HCT116 (cell line): ENCODE measurements at regions not wholly inside any gene's neighbourhood (a gene's known extent, or its start where the extent isn't known, plus 50 kb on each side); places are given as distances from the start of the nearest gene placed in this dataset.

Experiments
- ATAC-seq: fragments of 200-7000 bp; cut with Tn5 transposase; 2 replicates; pipeline ENCODE4 v1.9.1; 2020; ENCODE audit warnings: mild to moderate bottlenecking, moderate library complexity
- BruUV-seq: library from RNA; stranded (reverse); fragments of 400-500 nt; replicated peaks from 2 replicates; lab custom pipeline; 2021; lab: Mats Ljungman, UMichigan
- CTCF ChIA-PET: fragments of 300-600 bp; sonication (Branson Sonifier 250); formaldehyde crosslinking; loops from one replicate; lab custom pipeline; 2021; ENCODE audit warnings: antibody characterized with exemption; lab: Charles Lee
- POLR2A ChIA-PET: fragments of 300-600, 350-600 bp; sonication (Branson Sonifier 250); formaldehyde crosslinking; loops from one replicate; lab custom pipeline; 2021; ENCODE audit warnings: antibody characterized with exemption; lab: Charles Lee
- RAD21 ChIA-PET, 2 experiments: fragments of 300-600 bp; sonication (Branson Sonifier 250); formaldehyde crosslinking; loops; one replicate each; lab custom pipeline; 2023; ENCODE audit warnings: low total read pairs in 2 of 2; ENCODE audit not compliant: uncharacterized antibody in 2 of 2, unreplicated experiment in 2 of 2, low non-redundant PET in 1 of 2; lab: Charles Lee
- DNase-seq: peaks from one replicate; pipeline ENCODE4 v3.0.0-alpha.2; 2010; ENCODE audit warnings: low read depth, low spot score
- H2AFZ ChIP-seq: fragments of 200-600 bp; shearing (Covaris generic), sonication (generic); 2 replicates; pipeline ENCODE4 v1.6.1; 2017; ENCODE audit warnings: low read depth, mixed run types, mixed read lengths, antibody characterized with exemption, low read length; ENCODE audit not compliant: poor library complexity, severe bottlenecking
- H3K27ac ChIP-seq: 2 replicates; pipeline ENCODE4 v1.5.1; 2012; ENCODE audit warnings: low read depth, low read length
- H3K27me3 ChIP-seq: fragments of 200-600 bp; sonication (generic); 2 replicates; pipeline ENCODE4 v1.6.1; 2016; ENCODE audit warnings: mixed run types, low read length, mixed read lengths; ENCODE audit not compliant: insufficient read depth
- H3K36me3 ChIP-seq, 2 experiments: fragments of 200-500 bp in 1 of 2; fragments of 200-600 bp in 1 of 2; sonication (Bioruptor generic) in 1 of 2; sonication (generic) in 1 of 2; 2 replicates each; pipeline versions ENCODE4 v1.5.1 to v1.6.1; 2014 to 2016; ENCODE audit warnings: low read length in 2 of 2, inconsistent platforms in 1 of 2, mixed read lengths in 1 of 2, mixed run types in 1 of 2; ENCODE audit not compliant: insufficient read depth in 2 of 2, control insufficient read depth in 1 of 2
- H3K4me1 ChIP-seq, 2 experiments: fragments of 200-600 bp in 1 of 2; sonication (generic) in 1 of 2; 2 replicates each; pipeline versions ENCODE4 v1.5.1 to v1.6.1; 2012 to 2017; ENCODE audit warnings: low read length in 2 of 2, inconsistent platforms in 1 of 2, mild to moderate bottlenecking in 1 of 2, mixed read lengths in 1 of 2, mixed run types in 1 of 2, moderate library complexity in 1 of 2; ENCODE audit not compliant: insufficient read depth in 2 of 2, control insufficient read depth in 1 of 2
- H3K4me2 ChIP-seq: fragments of 200-600 bp; sonication (generic); 2 replicates; pipeline ENCODE4 v1.6.1; 2017; ENCODE audit warnings: mixed run types, low read length, mixed read lengths
- H3K4me3 ChIP-seq, 2 experiments: fragments of 200-600 bp in 1 of 2; sonication (generic) in 1 of 2; replicated peaks in 1 of 2; 2 replicates each; pipeline ENCODE4 v1.5.1; 2011 to 2016; ENCODE audit warnings: low read length in 2 of 2, control low read depth in 1 of 2, low read depth in 1 of 2, mild to moderate bottlenecking in 1 of 2, mixed read lengths in 1 of 2, mixed run types in 1 of 2
- H3K79me2 ChIP-seq: fragments of 200-600 bp; sonication (generic); 2 replicates; pipeline ENCODE4 v1.6.1; 2017; ENCODE audit warnings: mild to moderate bottlenecking, mixed run types, low read length, moderate library complexity, mixed read lengths; ENCODE audit not compliant: insufficient read depth
- H3K9ac ChIP-seq: fragments of 200-600 bp; sonication (generic); 2 replicates; pipeline ENCODE4 v1.6.1; 2016; ENCODE audit warnings: low read length, mixed read lengths
- H3K9me2 ChIP-seq: fragments of 200-600 bp; sonication (generic), shearing (Covaris generic); 2 replicates; pipeline ENCODE4 v1.6.1; 2017; ENCODE audit warnings: mixed run types, mild to moderate bottlenecking, moderate library complexity; ENCODE audit not compliant: insufficient read depth
- H3K9me3 ChIP-seq, 2 experiments: fragments of 200-500 bp in 1 of 2; fragments of 200-600 bp in 1 of 2; sonication (Bioruptor generic) in 1 of 2; sonication (generic) in 1 of 2; 2 replicates each; pipeline ENCODE4 v1.6.1; 2014 to 2017; ENCODE audit warnings: low read length in 2 of 2, mixed read lengths in 2 of 2, inconsistent platforms in 1 of 2, low read depth in 1 of 2, mild to moderate bottlenecking in 1 of 2, mixed run types in 1 of 2, moderate library complexity in 1 of 2; ENCODE audit not compliant: control insufficient read depth in 1 of 2, insufficient read depth in 1 of 2
- H4K20me1 ChIP-seq: fragments of 200-600 bp; sonication (generic), shearing (Covaris generic); 2 replicates; pipeline ENCODE4 v1.6.1; 2017; ENCODE audit warnings: mixed run types, mild to moderate bottlenecking, moderate library complexity; ENCODE audit not compliant: insufficient read depth
- ATF3 ChIP-seq: IDR thresholded peaks from 2 replicates; pipeline ENCODE4 v1.6.1; 2012
- CBX3 ChIP-seq: IDR thresholded peaks from 2 replicates; pipeline ENCODE4 v1.6.1; 2012; ENCODE audit warnings: low read depth
- CTCF ChIP-seq, 3 experiments: fragments of 200-600 bp in 1 of 3; sonication (generic) in 1 of 3; IDR thresholded peaks in 2 of 3; conservative IDR thresholded peaks in 1 of 3; 2 replicates each; pipeline ENCODE4 v1.5.1; 2012 to 2017; ENCODE audit warnings: low read depth in 2 of 3, low read length in 2 of 3, antibody characterized with exemption in 1 of 3, borderline replicate concordance in 1 of 3, control low read depth in 1 of 3, mild to moderate bottlenecking in 1 of 3, mixed read lengths in 1 of 3, mixed run types in 1 of 3, moderate library complexity in 1 of 3; ENCODE audit not compliant: insufficient read depth in 1 of 3
- EZH2 ChIP-seq: fragments of 200-600 bp; sonication (generic); IDR thresholded peaks from 2 replicates; pipeline ENCODE4 v1.6.1; 2017; ENCODE audit warnings: antibody characterized with exemption, mixed run types
- EZH2phosphoT487 ChIP-seq: fragments of 200-600 bp; IDR thresholded peaks from 2 replicates; pipeline ENCODE4 v1.6.1; 2018; ENCODE audit warnings: antibody characterized with exemption, borderline replicate concordance
- FOSL1 ChIP-seq: IDR thresholded peaks from 2 replicates; pipeline ENCODE4 v1.6.1; 2012; ENCODE audit warnings: low read depth
- POLR2A ChIP-seq: IDR thresholded peaks from 2 replicates; pipeline ENCODE4 v1.7.0; 2011; ENCODE audit warnings: borderline replicate concordance; ENCODE audit not compliant: insufficient read depth, insufficient read length; ENCODE audit errors: extremely low read depth
- RAD21 ChIP-seq: IDR thresholded peaks from 2 replicates; pipeline ENCODE4 v1.6.1; 2012; ENCODE audit warnings: low read depth, mild to moderate bottlenecking
- REST ChIP-seq: IDR thresholded peaks from 2 replicates; pipeline ENCODE4 v1.6.1; 2012; ENCODE audit warnings: low read depth
- SRF ChIP-seq: IDR thresholded peaks from 2 replicates; pipeline ENCODE4 v1.6.1; 2012; ENCODE audit warnings: low read depth
- ZBTB33 ChIP-seq: IDR thresholded peaks from 2 replicates; pipeline ENCODE4 v1.6.1; 2011; ENCODE audit warnings: mild to moderate bottlenecking, low read length, moderate library complexity; ENCODE audit not compliant: insufficient replicate concordance; ENCODE audit errors: extremely low read depth
- ZFX ChIP-seq: fragments of 450-650 bp; IDR thresholded peaks from 2 replicates; pipeline ENCODE4 v1.6.1; 2017
- intact Hi-C: fragments of 100-400 bp; cut with micrococcal nuclease; formaldehyde crosslinking; loops from 2 replicates; pipeline ENCODE4 v1.10.0; 2022

GRCh38 chr3:34068505-34068904 is 270.1 kb downstream of the PDCD6IP start (continued):
- TF ChIP-seq REST = no peak
- TF ChIP-seq RAD21 = no peak
- no peak for TF ChIP-seq POLR2A
- no peak for TF ChIP-seq SRF
- no peak for TF ChIP-seq CBX3
- TF ChIP-seq, all 23 proteins: peak for 0

- Histone ChIP-seq H4K20me1 (no peaks in the 10 kb centered on the region), H3K9ac (no peak overlapping the region), H3K79me2 (no peaks in the 10 kb centered on the region), H3K4me3 (no peak overlapping the region), H3K4me2 (no peak overlapping the region), H3K9me2 (no peaks in the 10 kb centered on the region), H2AFZ (no peak overlapping the region), H3K36me3 (no peaks in the 10 kb centered on the region), H3K4me1 (no peaks in the 10 kb centered on the region), H3K9me3 (no peaks in the 10 kb centered on the region), H3K27ac (no peak overlapping the region), H3K27me3 (peaks cover 18% of the 10 kb centered on the region)
- CTCF ChIA-PET = no interaction called here
- ATAC-seq (no peak), DNase-seq (no peak)
- POLR2A ChIA-PET = no interaction called here
- intact Hi-C loops = no loop called here
- no TSS peak for BruUV-seq
- RAD21 ChIA-PET = no interaction called here
- no peak for TF ChIP-seq ATF3
- no peak for TF ChIP-seq CTCF (IDR thresholded peaks at IDR 0.05 in 2 of 3, conservative IDR thresholded peaks at IDR 0.05 in 1 of 3; ENCODE audit: borderline replicate concordance in 1 of 3, insufficient read depth in 1 of 3, low read depth in 2 of 3, low read length in 2 of 3)
- TF ChIP-seq ZBTB33 = no peak
- TF ChIP-seq ZFX = no peak
- TF ChIP-seq EZH2phosphoT487 = no peak
- TF ChIP-seq REST = no peak
- no peak for TF ChIP-seq EZH2
- TF ChIP-seq FOSL1 = no peak
- no peak for TF ChIP-seq SRF
These were observed 272.6 kb downstream of the PDCD6IP start for GRCh38 chr3:34070831-34071585.
